Skin epidermis (tissue), 12 donors: ENCODE measurements at regions not wholly inside any gene's neighbourhood (a gene's known extent, or its start where the extent isn't known, plus 50 kb on each side); places are given as distances from the start of the nearest gene placed in this dataset.

Source experiments
- H3K27ac ChIP-seq, 21 experiments: fragments of 200-600 bp; sonication (generic) in 11 of 21; one replicate each; pipeline ENCODE4 v1.5.0; 2020; ENCODE audit warnings: mild to moderate bottlenecking in 3 of 21, inconsistent platforms in 2 of 21, moderate library complexity in 2 of 21
- H3K4me3 ChIP-seq, 7 experiments: fragments of 200-600 bp; sonication (generic) in 2 of 7; one replicate each; pipeline ENCODE4 v1.5.0; 2020; ENCODE audit warnings: inconsistent platforms in 2 of 7, mild to moderate bottlenecking in 2 of 7, moderate library complexity in 1 of 7

GRCh38 chr3:94544131-94544789, 481.4 kb downstream of the NSUN3 start:
- no peak overlapping the region for H3K4me3 ChIP-seq
- no peak overlapping the region for H3K27ac ChIP-seq

- H3K4me3 ChIP-seq = no peak overlapping the region
Measured at GRCh38 chr3:94548581-94549316, 485.9 kb downstream of the NSUN3 start.

GRCh38 chr3:94561094-94561493, 498.2 kb downstream of the NSUN3 start:
- no peak overlapping the region for H3K4me3 ChIP-seq
- no peak overlapping the region for H3K27ac ChIP-seq

More at GRCh38 chr3:94548581-94549316, 485.9 kb downstream of the NSUN3 start:
- H3K27ac ChIP-seq = no peak overlapping the region

DNA sequence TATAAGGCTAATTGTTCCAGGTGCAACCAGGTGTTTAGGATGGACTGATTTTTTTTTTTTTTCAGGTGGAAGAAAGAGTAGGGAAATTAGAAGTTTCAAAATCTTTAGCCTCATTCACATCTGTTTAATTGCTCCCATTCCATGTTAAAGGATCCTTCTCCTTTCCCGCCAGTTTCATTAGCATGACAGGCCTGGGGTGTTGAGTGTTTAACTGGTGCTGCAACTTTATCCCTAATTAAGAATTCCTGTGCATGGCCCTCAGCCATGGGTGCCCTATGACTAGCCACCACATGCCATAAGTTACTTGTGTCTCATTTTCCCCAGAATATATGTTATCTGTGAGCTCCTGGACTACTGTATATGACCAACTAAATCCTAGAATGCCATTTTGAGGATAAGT, 501.4 kb downstream of the NSUN3 start:
- H3K27ac ChIP-seq = no peak overlapping the region
- no peak overlapping the region for H3K4me3 ChIP-seq

DNA sequence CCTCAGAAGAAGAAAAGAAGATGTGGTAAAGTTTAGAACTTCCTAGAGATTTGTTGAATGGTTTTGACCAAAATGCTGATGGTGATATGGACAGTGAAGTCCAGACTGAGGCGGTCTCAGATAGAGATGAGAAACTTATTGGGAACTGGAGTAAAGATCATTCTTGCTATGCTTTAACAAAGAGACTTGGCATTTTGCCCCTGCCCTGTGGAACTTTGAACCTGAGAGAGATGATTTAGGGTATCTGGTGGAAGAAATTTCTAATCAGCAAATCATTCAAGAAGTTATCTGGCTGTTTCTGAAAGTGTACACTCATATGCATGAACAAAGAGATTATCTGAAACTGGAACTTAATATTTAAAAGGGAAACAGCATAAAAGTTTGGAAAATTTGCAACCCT, 505.2 kb downstream of the NSUN3 start:
- no peak overlapping the region for H3K27ac ChIP-seq
- H3K4me3 ChIP-seq = no peak overlapping the region

GRCh38 chr3:94573337-94573736, 510.5 kb downstream of the NSUN3 start:
- no peak overlapping the region for H3K27ac ChIP-seq
- H3K4me3 ChIP-seq = no peak overlapping the region

GRCh38 chr3:94587291-94587690, 524.4 kb downstream of the NSUN3 start:
- Histone ChIP-seq H3K27ac (no peak overlapping the region), H3K4me3 (no peak overlapping the region)

GRCh38 chr3:94593526-94594150, 530.8 kb downstream of the NSUN3 start:
- no peak overlapping the region for H3K4me3 ChIP-seq
- H3K27ac ChIP-seq = no peak overlapping the region

- H3K4me3 ChIP-seq = no peak overlapping the region
- no peak overlapping the region for H3K27ac ChIP-seq
Measured at GRCh38 chr3:94596141-94596540, 533.3 kb downstream of the NSUN3 start.

DNA sequence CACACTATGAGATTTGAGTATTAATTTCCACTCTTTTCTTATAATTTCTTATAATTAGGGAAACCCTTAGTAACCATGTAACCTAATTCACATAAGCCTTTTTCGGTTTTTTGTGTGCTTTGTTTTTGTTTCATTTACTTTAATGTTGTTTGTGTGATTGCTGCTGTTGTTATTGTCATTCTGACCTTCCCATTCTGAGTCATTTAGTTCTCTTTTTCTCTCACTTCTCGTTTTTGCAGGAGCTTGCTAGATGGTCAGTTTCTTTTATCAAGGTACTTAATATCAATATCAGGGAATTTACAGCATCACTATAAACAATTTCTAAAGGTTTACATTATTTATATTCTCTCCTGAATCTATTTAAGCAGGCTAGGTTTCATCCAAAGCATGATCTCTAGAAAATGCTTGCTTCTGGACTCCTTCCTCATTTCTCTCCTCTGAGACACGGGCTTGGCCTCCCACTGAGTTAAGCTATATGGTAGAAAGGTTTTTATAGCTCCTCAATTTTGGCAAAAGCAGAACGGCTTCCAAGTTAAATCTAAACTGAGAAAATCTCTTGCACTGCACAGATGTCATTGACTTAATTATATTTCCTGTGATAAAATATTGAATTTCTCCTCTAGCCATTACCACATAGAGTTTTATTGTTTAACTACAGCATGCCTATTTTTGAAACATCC, 534.2 kb downstream of the NSUN3 start:
- H3K27ac ChIP-seq = no peak overlapping the region
- H3K4me3 ChIP-seq = no peak overlapping the region

- Histone ChIP-seq H3K27ac (no peak overlapping the region), H3K4me3 (no peak overlapping the region)
Measured at GRCh38 chr3:94607778-94608177, 544.9 kb downstream of the NSUN3 start.

GRCh38 chr3:94609908-94610307, 547.0 kb downstream of the NSUN3 start:
- no peak overlapping the region for H3K4me3 ChIP-seq

GRCh38 chr3:94611596-94611995, 548.7 kb downstream of the NSUN3 start:
- H3K27ac ChIP-seq = no peak overlapping the region
- no peak overlapping the region for H3K4me3 ChIP-seq

More at GRCh38 chr3:94609908-94610307, 547.0 kb downstream of the NSUN3 start:
- H3K27ac ChIP-seq = no peak overlapping the region

DNA sequence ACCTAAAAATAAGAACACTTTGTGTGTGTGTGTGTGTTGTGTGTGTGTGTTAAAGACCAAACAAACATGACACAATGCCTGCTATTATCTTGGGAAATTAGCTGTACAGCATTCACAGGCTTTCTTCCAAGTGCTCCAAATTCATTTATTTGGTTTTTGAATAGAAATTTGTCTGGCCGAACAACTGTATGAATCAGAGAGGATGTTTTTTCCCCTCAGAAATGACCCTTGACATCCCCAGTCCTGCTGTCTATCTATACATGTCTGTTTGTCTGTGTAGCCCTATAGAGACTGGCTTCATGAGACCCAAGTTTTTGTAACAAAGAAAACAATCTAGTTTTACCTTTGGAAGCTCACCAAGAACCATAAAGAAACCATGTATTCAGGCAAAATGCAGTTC, 549.8 kb downstream of the NSUN3 start:
- no peak overlapping the region for H3K27ac ChIP-seq
- H3K4me3 ChIP-seq = no peak overlapping the region

DNA sequence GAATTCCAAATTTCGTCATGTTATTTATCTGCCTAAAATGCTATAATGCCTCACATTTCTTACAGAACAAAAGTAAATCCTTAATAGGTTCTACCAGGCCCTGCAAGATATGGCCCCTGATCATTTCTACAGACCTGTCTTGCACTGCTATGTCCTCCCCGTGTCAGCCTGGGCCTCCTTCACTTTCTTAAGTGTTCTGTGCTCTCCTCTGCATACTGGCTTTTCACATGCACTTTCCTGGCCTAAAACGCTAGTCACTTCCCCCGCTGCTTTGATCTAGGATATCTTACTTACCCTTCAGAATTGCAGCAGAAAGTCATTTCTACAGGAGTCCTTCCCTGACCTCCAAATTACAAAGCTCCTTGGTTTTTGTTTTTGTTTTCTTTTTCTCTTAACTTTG, 551.3 kb downstream of the NSUN3 start:
- H3K27ac ChIP-seq = no peak overlapping the region
- no peak overlapping the region for H3K4me3 ChIP-seq

DNA sequence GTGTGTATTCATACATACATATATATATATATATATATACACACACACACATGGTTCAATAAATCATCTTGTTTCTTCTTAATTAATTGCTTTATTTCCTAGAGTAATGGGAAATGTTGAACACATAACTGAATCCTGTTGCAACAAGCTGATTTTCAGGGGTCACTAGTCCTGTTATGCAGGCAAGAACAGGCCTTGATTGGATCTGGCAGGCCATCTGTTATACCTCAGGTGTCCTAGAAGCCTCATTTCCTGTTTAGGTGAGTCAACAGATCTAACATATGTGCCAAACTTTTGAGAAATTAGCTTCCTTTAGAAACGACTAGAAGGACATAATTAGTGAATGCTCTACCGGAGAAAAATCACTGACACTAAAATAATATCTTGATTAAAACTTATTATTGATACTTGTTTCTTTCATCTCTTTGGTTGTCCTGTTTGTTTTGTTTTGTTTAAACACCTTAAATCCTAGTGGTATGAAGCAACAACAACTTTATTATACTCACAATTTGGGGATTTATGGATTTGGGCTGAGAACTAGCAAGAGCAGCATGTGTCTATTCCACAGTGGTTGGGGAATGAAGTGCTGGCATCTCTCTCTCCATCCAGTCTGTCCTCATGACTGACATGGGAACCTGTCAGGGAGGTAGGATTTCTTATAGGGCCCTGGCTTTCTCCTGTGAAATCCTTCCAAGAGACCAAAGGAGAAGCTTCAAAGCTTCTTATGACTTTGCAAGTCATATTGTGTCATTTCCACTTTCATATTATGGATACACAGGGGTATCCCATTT, 552.6 kb downstream of the NSUN3 start:
- no peak overlapping the region for H3K27ac ChIP-seq
- H3K4me3 ChIP-seq = no peak overlapping the region

DNA sequence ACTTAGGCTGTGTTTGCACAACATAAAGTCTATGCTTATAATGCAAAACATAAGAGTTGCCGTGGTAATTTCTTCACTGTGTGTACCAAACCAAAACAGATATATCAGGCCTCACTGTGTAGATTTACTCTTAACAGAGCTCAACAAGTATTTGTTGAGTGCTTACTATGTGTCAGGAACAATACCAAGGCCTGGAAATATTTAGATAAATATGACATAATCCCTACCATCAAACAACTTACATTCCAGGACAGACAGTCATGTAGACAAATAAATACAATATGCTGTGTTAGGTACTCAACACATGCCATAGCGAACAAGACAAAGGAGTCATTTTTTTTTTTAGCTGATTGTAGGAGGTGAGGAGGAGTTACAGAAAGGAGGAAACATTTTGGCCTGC, 554.0 kb downstream of the NSUN3 start:
- Histone ChIP-seq H3K27ac (no peak overlapping the region), H3K4me3 (no peak overlapping the region)

DNA sequence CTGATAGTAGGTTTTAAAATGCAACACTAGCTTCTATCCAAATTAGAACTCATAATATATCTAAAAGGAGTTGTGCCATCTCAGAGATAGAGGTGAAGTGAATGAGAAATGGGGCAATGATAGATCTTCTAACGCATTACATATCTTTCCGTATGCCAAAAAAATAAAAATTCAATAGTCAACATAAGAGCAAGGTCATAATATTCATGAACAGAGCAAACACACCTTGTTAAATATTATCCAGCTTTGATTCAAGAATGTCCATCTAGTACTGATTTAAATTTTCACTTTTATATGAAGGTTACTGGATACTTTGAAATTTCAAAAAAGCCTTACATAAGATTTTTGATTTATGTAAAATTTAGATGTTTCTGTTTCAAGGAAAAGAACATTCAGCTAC, 554.5 kb downstream of the NSUN3 start:
- H3K27ac ChIP-seq = no peak overlapping the region
- H3K4me3 ChIP-seq = no peak overlapping the region

GRCh38 chr3:94619643-94620042, 556.8 kb downstream of the NSUN3 start:
- H3K27ac ChIP-seq = no peak overlapping the region
- no peak overlapping the region for H3K4me3 ChIP-seq

DNA sequence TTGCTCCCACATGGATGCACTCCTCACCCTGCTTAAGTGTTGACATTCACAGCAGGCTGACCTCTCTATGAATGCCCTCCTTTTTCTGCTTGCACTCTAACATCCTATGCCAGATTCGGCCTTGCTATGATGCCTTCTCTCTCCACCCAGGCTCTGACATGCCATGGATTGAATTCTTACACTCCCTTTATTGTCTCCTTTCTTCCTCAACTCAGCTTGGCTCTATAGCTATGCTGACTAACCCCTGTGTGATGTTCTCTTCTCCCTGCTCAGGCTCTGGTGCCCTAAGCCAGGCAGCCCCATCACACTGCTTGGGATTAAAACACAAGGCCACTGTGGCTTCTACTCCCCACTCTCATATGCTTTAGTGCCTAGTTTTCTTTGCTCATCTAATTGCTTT, 563.7 kb downstream of the NSUN3 start:
- H3K4me3 ChIP-seq = no peak overlapping the region
- no peak overlapping the region for H3K27ac ChIP-seq
